ENCODE measurements at regions not wholly inside any gene's neighbourhood (a gene's known extent, or its start where the extent isn't known, plus 50 kb on each side); places are given as distances from the start of the nearest gene placed in this dataset.
"Not testable (repeated sequence)": the region's sequence is repeated elsewhere in the genome, so short reads cannot be mapped to it uniquely, and the experiment has no call there.

DNA sequence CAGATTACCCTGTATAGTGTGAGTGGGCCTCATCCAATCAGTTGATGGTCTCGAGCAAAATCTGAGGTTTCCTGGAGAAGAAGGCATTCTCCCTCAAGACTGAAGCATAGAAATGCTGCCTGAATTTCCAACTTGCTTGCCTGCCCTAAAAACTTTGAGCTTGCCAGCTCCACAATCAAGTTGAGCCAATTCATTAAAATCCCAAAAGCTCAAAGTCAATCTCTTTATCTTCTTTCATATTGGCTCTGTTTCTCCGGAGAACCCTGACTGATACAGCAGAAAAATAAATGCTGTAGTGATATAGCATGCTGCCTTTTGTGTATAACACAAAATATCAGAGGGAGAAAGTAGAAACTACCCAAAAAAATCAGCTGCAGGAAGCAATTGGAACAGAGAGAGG lies 72.5 kb upstream of the NMUR2 start:
- Histone ChIP-seq H3K27me3 (replicated peaks in 1 of 2; ENCODE audit: control insufficient read depth in 2 of 2, insufficient read depth in 2 of 2, low read length in 1 of 2) (no peaks in the 10 kb centered on the region), H3K4me2 (ENCODE audit: control insufficient read depth, insufficient read depth) (no peak overlapping the region), H2AFZ (ENCODE audit: control insufficient read depth, low read depth, low read length) (no peak overlapping the region), H3K79me2 (ENCODE audit: control insufficient read depth, insufficient read depth, low read length) (no peaks in the 10 kb centered on the region), H3K27ac (ENCODE audit: control insufficient read depth, insufficient read depth) (no peak overlapping the region), H3K9me3 (replicated peaks; ENCODE audit: control insufficient read depth, insufficient read depth, low read length) (no peaks in the 10 kb centered on the region), H3K4me3 (no peak overlapping the region), H3K36me3 (ENCODE audit: control insufficient read depth in 2 of 2, insufficient read depth in 2 of 2, low read length in 1 of 2) (no peaks in the 10 kb centered on the region), H3K4me1 (ENCODE audit: control insufficient read depth, insufficient read depth, low read length) (no peaks in the 10 kb centered on the region), H4K20me1 (ENCODE audit: control insufficient read depth, insufficient read depth) (no peaks in the 10 kb centered on the region), H3K9ac (ENCODE audit: control insufficient read depth, insufficient read depth, low read length) (no peak overlapping the region)
- ChIA-PET RAD21 (ENCODE audit: unreplicated experiment) (no interaction called here), SMC1A (ENCODE audit: uncharacterized antibody, unreplicated experiment) (no interaction called here), CTCF (interaction anchor here (0.8 kb wide), 1 partner anchor 13 kb away, joined by 3 read pairs; no protein-coding TSS in a partner anchor), POLR2A (no interaction called here)
- 33% methylated on average over 2 of the region's 2 CpGs for WGBS (ENCODE audit: insufficient coverage, insufficient replicate concordance, low lambda C conversion rate, missing lambda C conversion rate)
- TF ChIP-seq ZZZ3 (IDR thresholded peaks at IDR 0.05; ENCODE audit: control insufficient read depth, insufficient read length, low read depth) (no peak), PAX5 (IDR thresholded peaks at IDR 0.05; ENCODE audit: borderline replicate concordance, low read depth, low read length) (no peak), GATAD2B (conservative IDR thresholded peaks at IDR 0.05; ENCODE audit: low read depth) (no peak), RB1 (IDR thresholded peaks at IDR 0.05; ENCODE audit: borderline replicate concordance) (no peak)
- ATAC-seq (no peak), FAIRE-seq (no peak), DNase-seq (ENCODE audit: low read depth, low spot score) (no peak)
- intact Hi-C loops (cut with micrococcal nuclease; ENCODE audit: unreplicated experiment): no loop called here
- BruUV-seq (replicated peaks): no TSS peak
- in situ Hi-C loops (cut with MboI): no loop called here

DNA sequence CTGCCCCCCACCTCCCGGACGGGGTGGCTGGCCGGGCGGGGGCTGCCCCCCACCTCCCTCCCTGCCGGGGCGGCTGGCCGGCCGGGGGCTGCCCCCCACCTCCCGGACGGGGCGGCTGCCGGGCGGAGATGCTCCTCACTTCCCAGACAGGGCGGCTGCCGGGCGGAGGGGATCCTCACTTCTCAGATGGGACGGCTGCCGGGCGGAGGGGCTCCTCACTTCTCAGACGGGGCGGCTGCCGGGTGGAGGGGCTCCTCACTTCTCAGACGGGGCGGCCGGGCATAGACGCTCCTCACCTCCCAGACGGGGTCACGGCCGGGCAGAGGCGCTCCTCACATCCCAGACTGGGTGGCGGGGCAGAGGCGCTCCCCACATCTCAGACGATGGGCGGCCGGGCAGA lies 74.8 kb upstream of the NMUR2 start:
- H3K4me1 ChIP-seq (ENCODE audit: control insufficient read depth, insufficient read depth, low read length); FAIRE-seq; H4K20me1 ChIP-seq (ENCODE audit: control insufficient read depth, insufficient read depth); in situ Hi-C loops (cut with MboI); SMC1A ChIA-PET (ENCODE audit: uncharacterized antibody, unreplicated experiment); H3K27ac ChIP-seq (ENCODE audit: control insufficient read depth, insufficient read depth); H3K9ac ChIP-seq (ENCODE audit: control insufficient read depth, insufficient read depth, low read length); H3K79me2 ChIP-seq (ENCODE audit: control insufficient read depth, insufficient read depth, low read length); H3K9me3 ChIP-seq (replicated peaks; ENCODE audit: control insufficient read depth, insufficient read depth, low read length); intact Hi-C loops (cut with micrococcal nuclease; ENCODE audit: unreplicated experiment); RAD21 ChIA-PET (ENCODE audit: unreplicated experiment); POLR2A ChIA-PET; CTCF ChIA-PET; H3K27me3 ChIP-seq (replicated peaks in 1 of 2; ENCODE audit: control insufficient read depth in 2 of 2, insufficient read depth in 2 of 2, low read length in 1 of 2); BruUV-seq (replicated peaks); DNase-seq (ENCODE audit: low read depth, low spot score); H3K4me3 ChIP-seq; H3K4me2 ChIP-seq (ENCODE audit: control insufficient read depth, insufficient read depth); H2AFZ ChIP-seq (ENCODE audit: control insufficient read depth, low read depth, low read length); H3K36me3 ChIP-seq (ENCODE audit: control insufficient read depth in 2 of 2, insufficient read depth in 2 of 2, low read length in 1 of 2); ATAC-seq: not testable (repeated sequence)
- WGBS (ENCODE audit: insufficient coverage, insufficient replicate concordance, low lambda C conversion rate, missing lambda C conversion rate): 90% methylated on average over 6 of the region's 35 CpGs
